Breast epithelium (tissue), 4 donors: ENCODE measurements at regions not wholly inside any gene's neighbourhood (a gene's known extent, or its start where the extent isn't known, plus 50 kb on each side); places are given as distances from the start of the nearest gene placed in this dataset.

Experiments
- DNase-seq, 2 donors: peaks; one replicate each; pipeline ENCODE4 v3.0.0-alpha.2; 2019; ENCODE audit warnings: low spot score in 2 of 2
- H3K27ac ChIP-seq, 2 donors: fragments of 200-600 bp; sonication (generic) in 1 of 2; one replicate each; pipeline ENCODE4 v1.5.1; 2016 to 2019; ENCODE audit warnings: mild to moderate bottlenecking in 1 of 2
- H3K27me3 ChIP-seq, 2 donors: fragments of 200-600 bp; sonication (generic) in 1 of 2; one replicate each; pipeline versions ENCODE4 v1.5.1 to v1.6.0; 2017 to 2019; ENCODE audit warnings: control low read depth in 1 of 2, mild to moderate bottlenecking in 1 of 2
- H3K36me3 ChIP-seq: fragments of 200-600 bp; one replicate; pipeline ENCODE4 v1.5.1; 2019
- H3K4me1 ChIP-seq, 2 donors: fragments of 200-600 bp; sonication (generic); one replicate each; pipeline ENCODE4 v1.5.1; 2016 to 2019; ENCODE audit warnings: control low read depth in 1 of 2
- H3K4me3 ChIP-seq, 3 donors: fragments of 200-600 bp; sonication (generic); 1 replicate in 2 of 3; 2 replicates in 1 of 3; pipeline ENCODE4 v1.5.1; 2016 to 2019; ENCODE audit warnings: mild to moderate bottlenecking in 3 of 3, moderate library complexity in 2 of 3
- H3K9me3 ChIP-seq, 2 donors: fragments of 200-600 bp; sonication (generic) in 1 of 2; one replicate each; pipeline ENCODE4 v1.5.1; 2016 to 2019; ENCODE audit warnings: control low read depth in 1 of 2
- CTCF ChIP-seq, 3 donors: fragments of 450-650 bp; IDR thresholded peaks; one replicate each; pipeline ENCODE4 v1.5.1; 2016 to 2017; ENCODE audit warnings: antibody characterized with exemption in 3 of 3, mild to moderate bottlenecking in 3 of 3, moderate library complexity in 3 of 3
- POLR2A ChIP-seq: fragments of 450-650 bp; IDR thresholded peaks from one replicate; pipeline ENCODE4 v1.6.1; 2016; ENCODE audit warnings: antibody characterized with exemption, mild to moderate bottlenecking, moderate library complexity
- POLR2AphosphoS5 ChIP-seq, 3 donors: sonication (generic); formaldehyde crosslinking; IDR thresholded peaks; one replicate each; pipeline ENCODE4 v1.6.1; 2017; ENCODE audit warnings: antibody characterized with exemption in 3 of 3
- intact Hi-C: fragments of 100-400 bp; cut with DNase I; formaldehyde crosslinking; loops from one replicate; pipeline ENCODE4 v1.15.1; 2023; ENCODE audit warnings: low total_unique reads

GRCh38 chr4:187135878-187136277, 412.2 kb upstream of the FAT1 start:
- intact Hi-C loops, result no loop called here
- H3K27ac ChIP-seq, result no peak overlapping the region
- DNase-seq, result no peak

GRCh38 chr4:187139141-187139540, 415.5 kb upstream of the FAT1 start:
- no peak for TF ChIP-seq CTCF (IDR thresholded peaks at IDR 0.05)
- no peak for TF ChIP-seq POLR2A
- intact Hi-C loops, result no loop called here
- no peak overlapping the region for H3K27ac ChIP-seq

More at GRCh38 chr4:187135878-187136277, 412.2 kb upstream of the FAT1 start:
- H3K27me3 ChIP-seq, result no peaks in the 10 kb centered on the region
- H3K9me3 ChIP-seq, result no peaks in the 10 kb centered on the region
- H3K4me3 ChIP-seq, result no peak overlapping the region
- H3K4me1 ChIP-seq, result no peaks in the 10 kb centered on the region
- H3K36me3 ChIP-seq, result no peaks in the 10 kb centered on the region
- TF ChIP-seq POLR2A (no peak), POLR2AphosphoS5 (IDR thresholded peaks at IDR 0.05) (no peak), CTCF (IDR thresholded peaks at IDR 0.05) (no peak)

GRCh38 chr4:187141101-187141500, 417.4 kb upstream of the FAT1 start:
- Histone ChIP-seq H3K9me3 (no peaks in the 10 kb centered on the region), H3K4me3 (no peak overlapping the region), H3K36me3 (no peaks in the 10 kb centered on the region), H3K27me3 (no peaks in the 10 kb centered on the region), H3K4me1 (no peaks in the 10 kb centered on the region), H3K27ac (no peak overlapping the region)
- no peak for TF ChIP-seq POLR2AphosphoS5 (IDR thresholded peaks at IDR 0.05)
- no peak for TF ChIP-seq CTCF (IDR thresholded peaks at IDR 0.05)
- no peak for TF ChIP-seq POLR2A
- no peak for DNase-seq
- intact Hi-C loops, result no loop called here

More at GRCh38 chr4:187139141-187139540, 415.5 kb upstream of the FAT1 start:
- no peak for DNase-seq
- Histone ChIP-seq H3K4me1 (no peaks in the 10 kb centered on the region), H3K36me3 (no peaks in the 10 kb centered on the region), H3K9me3 (no peaks in the 10 kb centered on the region), H3K27me3 (no peaks in the 10 kb centered on the region), H3K4me3 (no peak overlapping the region)

GRCh38 chr4:187149229-187149945, 425.7 kb upstream of the FAT1 start:
- Histone ChIP-seq H3K36me3 (no peaks in the 10 kb centered on the region), H3K27me3 (no peaks in the 10 kb centered on the region), H3K4me1 (no peaks in the 10 kb centered on the region), H3K27ac (no peak overlapping the region), H3K4me3 (no peak overlapping the region), H3K9me3 (peaks cover 0 to 7% of the 10 kb centered on the region in 2 donors)
- no peak for DNase-seq
- intact Hi-C loops, result no loop called here
- TF ChIP-seq POLR2AphosphoS5 (IDR thresholded peaks at IDR 0.05) (no peak), POLR2A (no peak), CTCF (IDR thresholded peaks at IDR 0.05) (no peak)

- intact Hi-C loops, result loop anchor here (5.0 kb wide), 1 partner anchor 820 kb away; no protein-coding TSS in a partner anchor
- DNase-seq, result no peak
- H3K27ac ChIP-seq, result no peak overlapping the region
These were observed 433.8 kb upstream of the FAT1 start for GRCh38 chr4:187157380-187157958.

More at GRCh38 chr4:187157380-187157958, 433.8 kb upstream of the FAT1 start:
- Histone ChIP-seq H3K4me1 (no peaks in the 10 kb centered on the region), H3K4me3 (no peak overlapping the region), H3K9me3 (no peaks in the 10 kb centered on the region), H3K27me3 (no peaks in the 10 kb centered on the region), H3K36me3 (no peaks in the 10 kb centered on the region)
- TF ChIP-seq POLR2A, result no peak
- no peak for TF ChIP-seq POLR2AphosphoS5 (IDR thresholded peaks at IDR 0.05)
- no peak for TF ChIP-seq CTCF (IDR thresholded peaks at IDR 0.05)
